ENCODE measurements at regions not wholly inside any gene's neighbourhood (a gene's known extent, or its start where the extent isn't known, plus 50 kb on each side); places are given as distances from the start of the nearest gene placed in this dataset.

DNA sequence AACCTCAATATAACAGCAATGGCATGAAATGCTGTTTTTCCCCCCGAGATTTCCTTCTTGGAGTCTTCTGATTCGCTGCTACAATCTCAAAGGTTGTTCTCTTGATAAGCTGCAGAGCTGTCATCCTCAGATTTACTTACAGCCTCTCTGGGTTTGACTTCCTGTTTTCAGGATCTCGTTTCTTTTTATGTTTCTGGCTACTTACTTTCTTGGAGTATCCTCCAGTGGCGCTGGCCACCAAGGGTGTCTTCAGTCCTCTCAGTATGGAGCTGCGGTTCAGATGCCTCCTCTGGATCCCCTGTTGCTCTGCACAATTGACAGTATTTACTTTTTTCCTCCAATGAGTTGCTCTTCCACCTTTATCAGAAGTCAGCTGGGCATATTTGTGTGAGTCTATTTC is 152.0 kb upstream of the TMEM72 start:
- no peak overlapping the region for H3K27ac ChIP-seq
- no peak for TF ChIP-seq EP300 (IDR thresholded peaks at IDR 0.05)
- TF ChIP-seq, protein P1, sequence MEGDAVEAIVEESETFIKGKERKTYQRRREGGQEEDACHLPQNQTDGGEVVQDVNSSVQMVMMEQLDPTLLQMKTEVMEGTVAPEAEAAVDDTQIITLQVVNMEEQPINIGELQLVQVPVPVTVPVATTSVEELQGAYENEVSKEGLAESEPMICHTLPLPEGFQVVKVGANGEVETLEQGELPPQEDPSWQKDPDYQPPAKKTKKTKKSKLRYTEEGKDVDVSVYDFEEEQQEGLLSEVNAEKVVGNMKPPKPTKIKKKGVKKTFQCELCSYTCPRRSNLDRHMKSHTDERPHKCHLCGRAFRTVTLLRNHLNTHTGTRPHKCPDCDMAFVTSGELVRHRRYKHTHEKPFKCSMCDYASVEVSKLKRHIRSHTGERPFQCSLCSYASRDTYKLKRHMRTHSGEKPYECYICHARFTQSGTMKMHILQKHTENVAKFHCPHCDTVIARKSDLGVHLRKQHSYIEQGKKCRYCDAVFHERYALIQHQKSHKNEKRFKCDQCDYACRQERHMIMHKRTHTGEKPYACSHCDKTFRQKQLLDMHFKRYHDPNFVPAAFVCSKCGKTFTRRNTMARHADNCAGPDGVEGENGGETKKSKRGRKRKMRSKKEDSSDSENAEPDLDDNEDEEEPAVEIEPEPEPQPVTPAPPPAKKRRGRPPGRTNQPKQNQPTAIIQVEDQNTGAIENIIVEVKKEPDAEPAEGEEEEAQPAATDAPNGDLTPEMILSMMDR (IDR thresholded peaks at IDR 0.05) = no peak
- TF ChIP-seq POLR2A (IDR thresholded peaks at IDR 0.05) = no peak
- H3K9me3 ChIP-seq = no peaks in the 10 kb centered on the region
- H3K4me1 ChIP-seq = peaks cover 0 to 8% (median 0%) of the 10 kb centered on the region in 4 donors
- H3K27me3 ChIP-seq = no peaks in the 10 kb centered on the region
- no peak for DNase-seq (ENCODE audit: low spot score in 2 of 2)
- no peaks in the 10 kb centered on the region for H3K36me3 ChIP-seq
- no peak overlapping the region for H3K4me3 ChIP-seq
- 58 to 63% methylated on average over 5 of the region's 5 CpGs for WGBS, 2 donors

DNA sequence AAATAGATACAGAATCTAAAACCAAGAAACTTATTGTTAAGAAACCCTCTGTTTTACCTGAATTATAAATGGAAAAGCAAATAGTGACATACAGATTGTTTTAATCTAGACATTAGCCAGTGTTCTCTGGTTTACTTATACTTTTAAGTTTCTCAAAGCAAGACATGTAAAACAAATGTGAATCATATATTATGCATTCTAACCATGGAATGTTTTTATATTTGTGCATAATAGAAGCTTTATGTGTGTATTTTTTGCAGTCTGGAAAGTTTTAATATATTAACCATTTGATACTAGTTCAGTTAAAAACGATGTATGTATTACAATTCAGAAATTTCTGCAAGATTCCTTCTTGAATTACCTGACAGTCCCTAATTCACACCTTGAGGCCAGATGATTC is 150.6 kb upstream of the TMEM72 start:
- H3K9me3 ChIP-seq = no peaks in the 10 kb centered on the region
- H3K36me3 ChIP-seq = no peaks in the 10 kb centered on the region
- no peak overlapping the region for H3K4me3 ChIP-seq
- TF ChIP-seq POLR2A (IDR thresholded peaks at IDR 0.05) = no peak
- TF ChIP-seq EP300 (IDR thresholded peaks at IDR 0.05) = no peak
- TF ChIP-seq, protein P1 (IDR thresholded peaks at IDR 0.05) = no peak
- no peak for DNase-seq (ENCODE audit: low spot score in 2 of 2)
- H3K4me1 ChIP-seq = peaks cover 0 to 8% (median 0%) of the 10 kb centered on the region in 4 donors
- H3K27me3 ChIP-seq = no peaks in the 10 kb centered on the region
- H3K27ac ChIP-seq = no peak overlapping the region
- WGBS, 2 donors = 34 to 38% methylated on average over 1 of the region's 1 CpG

DNA sequence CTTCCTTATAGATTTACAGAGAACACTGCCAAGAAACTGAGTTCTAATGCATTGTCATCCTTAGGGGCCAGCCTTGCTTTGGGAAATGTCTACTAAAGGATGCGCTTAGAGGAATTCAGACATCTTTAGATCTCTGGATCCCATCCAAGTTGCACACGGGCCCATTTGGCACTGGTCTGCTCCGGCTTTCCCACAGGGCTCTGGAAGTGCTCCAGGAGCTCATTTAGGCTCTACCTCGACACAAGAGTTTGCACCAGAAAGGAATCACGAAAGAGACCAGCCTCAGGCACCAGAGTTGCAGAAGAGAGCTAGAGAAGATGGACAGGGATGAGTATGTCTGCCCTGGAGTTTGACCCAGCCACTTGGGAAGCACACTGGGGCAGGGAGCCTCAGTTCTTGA is 150.1 kb upstream of the TMEM72 start:
- Histone ChIP-seq H3K36me3 (no peaks in the 10 kb centered on the region), H3K9me3 (no peaks in the 10 kb centered on the region), H3K27me3 (no peaks in the 10 kb centered on the region), H3K4me3 (no peak overlapping the region), H3K4me1 (peaks cover 0 to 3% (median 0%) of the 10 kb centered on the region in 4 donors), H3K27ac (no peak overlapping the region)
- no peak for DNase-seq (ENCODE audit: low spot score in 2 of 2)
- 48 to 67% methylated on average over 5 of the region's 5 CpGs for WGBS, 2 donors
- TF ChIP-seq POLR2A (IDR thresholded peaks at IDR 0.05) (no peak), EP300 (IDR thresholded peaks at IDR 0.05) (no peak)
- TF ChIP-seq, protein P1 (IDR thresholded peaks at IDR 0.05) = no peak

DNA sequence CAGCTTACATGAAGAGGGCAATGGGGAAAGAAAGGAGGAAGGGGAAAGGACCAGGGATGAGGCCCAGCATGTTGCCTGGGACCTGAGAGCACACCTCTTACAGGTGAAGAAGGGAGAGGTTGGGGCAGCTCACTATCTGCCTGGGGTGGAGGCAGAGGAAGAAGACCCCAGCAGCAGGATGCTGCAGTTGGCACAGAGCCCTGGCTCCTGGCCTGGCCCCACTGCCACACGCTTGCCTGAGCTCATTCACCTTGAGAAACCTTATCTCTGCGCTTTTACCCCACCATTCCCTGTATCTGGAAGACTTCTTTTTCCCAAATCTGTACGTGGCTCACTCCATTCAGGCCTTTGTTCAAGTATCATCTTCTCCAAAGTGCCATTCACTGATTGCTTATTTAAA is 147.8 kb upstream of the TMEM72 start:
- H3K36me3 ChIP-seq = no peaks in the 10 kb centered on the region
- no peaks in the 10 kb centered on the region for H3K9me3 ChIP-seq
- 83 to 84% methylated on average over 3 of the region's 3 CpGs for WGBS, 2 donors
- no peaks in the 10 kb centered on the region for H3K4me1 ChIP-seq
- H3K27ac ChIP-seq = no peak overlapping the region
- no peak overlapping the region for H3K4me3 ChIP-seq
- TF ChIP-seq POLR2A (IDR thresholded peaks at IDR 0.05) (no peak), EP300 (IDR thresholded peaks at IDR 0.05) (no peak)
- TF ChIP-seq, protein P1 (IDR thresholded peaks at IDR 0.05) = no peak
- no peaks in the 10 kb centered on the region for H3K27me3 ChIP-seq
- no peak for DNase-seq (ENCODE audit: low spot score in 2 of 2)

DNA sequence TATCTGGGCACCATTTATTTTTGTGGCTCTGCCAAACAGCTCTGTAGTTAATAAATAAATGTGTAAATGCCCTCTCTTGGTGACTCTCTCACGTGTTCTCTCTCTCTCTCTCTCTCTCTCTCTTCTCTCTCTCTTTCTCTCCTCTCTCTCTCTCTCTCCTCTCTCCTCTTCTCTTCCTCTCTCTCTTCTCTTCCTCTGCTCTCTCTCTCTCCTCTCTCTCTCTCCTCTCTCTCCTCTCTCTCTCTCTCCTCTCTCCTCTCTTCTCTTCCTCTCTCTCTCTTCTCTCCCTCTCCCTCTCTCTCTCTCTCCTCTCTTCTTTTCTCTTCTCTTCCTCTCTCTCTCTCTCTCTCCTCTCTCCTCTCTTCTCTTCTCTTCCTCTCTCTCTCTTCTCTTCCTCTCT is 145.8 kb upstream of the TMEM72 start:
- 72 to 86% methylated on average over 1 of the region's 1 CpG for WGBS, 2 donors
- TF ChIP-seq POLR2A (IDR thresholded peaks at IDR 0.05) = no peak
- no peak for TF ChIP-seq EP300 (IDR thresholded peaks at IDR 0.05)
- TF ChIP-seq, protein P1 (IDR thresholded peaks at IDR 0.05) = no peak
- H3K4me3 ChIP-seq = no peak overlapping the region

More for the DNA sequence above, 145.8 kb upstream of the TMEM72 start:
- Histone ChIP-seq H3K36me3 (no peaks in the 10 kb centered on the region), H3K4me1 (no peaks in the 10 kb centered on the region), H3K27me3 (no peaks in the 10 kb centered on the region), H3K9me3 (no peaks in the 10 kb centered on the region), H3K27ac (no peak overlapping the region)
- DNase-seq (ENCODE audit: low spot score in 2 of 2) = no peak
